A549 (cell line): ENCODE measurements at regions not wholly inside any gene's neighbourhood (a gene's known extent, or its start where the extent isn't known, plus 50 kb on each side); places are given as distances from the start of the nearest gene placed in this dataset.

ENCODE experiments used
- ATAC-seq, 2 experiments: fragments of 200-7000 bp in 1 of 2; fragments of >200 bp in 1 of 2; cut with Nextera tagmentation in 1 of 2; cut with Tn5 transposase in 1 of 2; 3 replicates each; pipeline versions ENCODE4 v1.8.0 to v1.9.1; 2018 to 2020; ENCODE audit warnings: mild to moderate bottlenecking in 1 of 2, moderate library complexity in 1 of 2
- CTCF ChIA-PET: fragments of 300-600 bp; sonication (Branson Sonifier 250); formaldehyde crosslinking; extraction: SDS; loops from one replicate; lab custom pipeline; 2021; ENCODE audit warnings: antibody characterized with exemption, inconsistent platforms; lab: Yijun Ruan, JAX
- POLR2A ChIA-PET: fragments of 350-600 bp; formaldehyde crosslinking; extraction: SDS; loops from one replicate; lab custom pipeline; 2021; ENCODE audit warnings: antibody characterized with exemption, inconsistent platforms; lab: Yijun Ruan, JAX
- DNase-seq, 2 experiments: peaks; one replicate each; pipeline versions ENCODE4 v3.0.0 to v3.0.0-alpha.2; 2011 to 2016; ENCODE audit warnings: low read depth in 1 of 2, low spot score in 1 of 2
- FAIRE-seq: peaks from 2 replicates; lab custom pipeline; 2011; peaks lifted over from hg19 to GRCh38; lab: Jason Lieb, UNC
- H3K27ac ChIP-seq, 2 experiments: fragments of >200 bp; sonication (Bioruptor Twin); formaldehyde crosslinking; 3 replicates each; pipeline ENCODE4 v1.5.1; 2016 to 2017
- H3K4me1 ChIP-seq: fragments of >200 bp; sonication (Bioruptor Twin); formaldehyde crosslinking; 3 replicates; pipeline ENCODE4 v1.6.1; 2016
- H3K4me2 ChIP-seq: fragments of >200 bp; sonication (Bioruptor Twin); formaldehyde crosslinking; 3 replicates; pipeline ENCODE4 v1.6.1; 2016
- H3K4me3 ChIP-seq: fragments of >200 bp; sonication (Bioruptor Twin); formaldehyde crosslinking; 3 replicates; pipeline ENCODE4 v1.5.1; 2016
- H3K9me3 ChIP-seq: fragments of >200 bp; sonication (Bioruptor Twin); formaldehyde crosslinking; 3 replicates; pipeline ENCODE4 v1.6.1; 2016
- CHD2 ChIP-seq: fragments of 150-350 bp; IDR thresholded peaks from 2 replicates; pipeline ENCODE4 v1.6.1; 2014; ENCODE audit warnings: low read length; ENCODE audit not compliant: partially characterized antibody
- CHD4 ChIP-seq: fragments of 200-600 bp; sonication (generic); IDR thresholded peaks from 2 replicates; pipeline ENCODE4 v1.6.1; 2016; ENCODE audit warnings: antibody characterized with exemption, mild to moderate bottlenecking, borderline replicate concordance
- EHMT2 ChIP-seq: fragments of 200-600 bp; sonication (generic); IDR thresholded peaks from 2 replicates; pipeline ENCODE4 v1.6.1; 2016; ENCODE audit warnings: antibody characterized with exemption, low read depth, mild to moderate bottlenecking, moderate library complexity
- FOSB ChIP-seq: fragments of 250-450 bp; sonication (Bioruptor Pico); IDR thresholded peaks from 2 replicates; pipeline ENCODE4 v1.5.0; 2020; ENCODE audit warnings: mild to moderate bottlenecking, moderate library complexity
- FOSL2 ChIP-seq, 2 experiments: fragments of 450-650 bp in 1 of 2; fragments of >200 bp in 1 of 2; sonication (Bioruptor Twin) in 1 of 2; formaldehyde crosslinking; IDR thresholded peaks; 2 replicates each; pipeline versions ENCODE4 v1.5.0 to v1.6.1; 2016 to 2020; ENCODE audit warnings: mild to moderate bottlenecking in 1 of 2, moderate library complexity in 1 of 2
- GATA3 ChIP-seq: IDR thresholded peaks from 2 replicates; pipeline ENCODE4 v1.6.1; 2012; ENCODE audit warnings: borderline replicate concordance
- HEYL ChIP-seq: fragments of 250-450 bp; sonication (Bioruptor Pico); IDR thresholded peaks from 2 replicates; pipeline ENCODE4 v1.8.0; 2021; ENCODE audit warnings: mild to moderate bottlenecking, moderate library complexity
- HOXA7 ChIP-seq: fragments of 250-450 bp; sonication (Bioruptor Pico); IDR thresholded peaks from 2 replicates; pipeline ENCODE4 v1.5.0; 2020; ENCODE audit warnings: mild to moderate bottlenecking, moderate library complexity
- JUN ChIP-seq, 2 experiments: fragments of >200 bp; sonication (Bioruptor Twin); formaldehyde crosslinking; IDR thresholded peaks; 2 replicates in 1 of 2; 3 replicates in 1 of 2; pipeline ENCODE4 v1.6.1; 2016 to 2017
- JUNB ChIP-seq: fragments of >200 bp; sonication (Bioruptor Twin); formaldehyde crosslinking; IDR thresholded peaks from 2 replicates; pipeline ENCODE4 v1.6.1; 2016
- KDM5A ChIP-seq: fragments of 200-600 bp; sonication (generic); IDR thresholded peaks from 2 replicates; pipeline ENCODE4 v1.6.1; 2016; ENCODE audit warnings: antibody characterized with exemption, mild to moderate bottlenecking
- MAZ ChIP-seq: fragments of 150-350 bp; IDR thresholded peaks from 2 replicates; pipeline ENCODE4 v1.6.1; 2014; ENCODE audit warnings: antibody characterized with exemption, low read depth, low read length, borderline replicate concordance
- NPAS2 ChIP-seq: fragments of 250-450 bp; sonication (Bioruptor Pico); IDR thresholded peaks from 2 replicates; pipeline ENCODE4 v1.8.0; 2022; ENCODE audit warnings: mild to moderate bottlenecking, moderate library complexity, borderline replicate concordance
- PHF8 ChIP-seq: fragments of 200-600 bp; sonication (generic); IDR thresholded peaks from 2 replicates; pipeline ENCODE4 v1.6.1; 2016; ENCODE audit warnings: low read depth, mild to moderate bottlenecking, antibody characterized with exemption, moderate library complexity, borderline replicate concordance
- POLR2AphosphoS2 ChIP-seq: conservative IDR thresholded peaks from 2 replicates; pipeline ENCODE4 v1.6.1; 2012; ENCODE audit warnings: low read length, improper control_type of control experiment, inconsistent platforms
- RARB ChIP-seq: fragments of 250-450 bp; sonication (Bioruptor Pico); IDR thresholded peaks from 2 replicates; pipeline ENCODE4 v1.8.0; 2021; ENCODE audit warnings: mild to moderate bottlenecking, moderate library complexity
- SMC3 ChIP-seq: fragments of >200 bp; sonication (Bioruptor Twin); formaldehyde crosslinking; IDR thresholded peaks from 3 replicates; pipeline ENCODE4 v1.6.1; 2018; ENCODE audit warnings: inconsistent platforms
- SREBF2 ChIP-seq: fragments of 450-650 bp; IDR thresholded peaks from 2 replicates; pipeline ENCODE4 v1.6.1; 2014; ENCODE audit warnings: mild to moderate bottlenecking, moderate library complexity
- ZFP36 ChIP-seq: fragments of 450-650 bp; IDR thresholded peaks from 2 replicates; pipeline ENCODE4 v1.6.1; 2014; ENCODE audit warnings: borderline replicate concordance; ENCODE audit not compliant: partially characterized antibody
- ZNF302 ChIP-seq: fragments of 250-450 bp; sonication (Bioruptor Pico); IDR thresholded peaks from 2 replicates; pipeline ENCODE4 v1.9.0; 2021; ENCODE audit warnings: inconsistent platforms, mild to moderate bottlenecking, moderate library complexity
- WGBS: methylation state at CpG from one replicate; pipeline ENCODE4 v1.1.6; 2017; ENCODE audit errors: missing lambda C conversion rate; 5-methylcytosine and 5-hydroxymethylcytosine counted together
- TF ChIP-seq, protein P1 (sequence below): fragments of >200 bp; sonication (Bioruptor Twin); formaldehyde crosslinking; IDR thresholded peaks from 3 replicates; pipeline ENCODE4 v1.6.1; 2016
- TF ChIP-seq, protein P2 (sequence below): IDR thresholded peaks from 2 replicates; pipeline ENCODE4 v1.6.1; 2012
- TF ChIP-seq, protein P3 (sequence below): fragments of 200-600 bp; sonication (generic); IDR thresholded peaks from 2 replicates; pipeline ENCODE4 v1.6.1; 2016; ENCODE audit warnings: antibody characterized with exemption, mild to moderate bottlenecking, moderate library complexity
- TF ChIP-seq, protein P4 (sequence below): fragments of 450-650 bp; IDR thresholded peaks from 2 replicates; pipeline ENCODE4 v1.6.1; 2014; ENCODE audit warnings: antibody characterized with exemption

DNA sequence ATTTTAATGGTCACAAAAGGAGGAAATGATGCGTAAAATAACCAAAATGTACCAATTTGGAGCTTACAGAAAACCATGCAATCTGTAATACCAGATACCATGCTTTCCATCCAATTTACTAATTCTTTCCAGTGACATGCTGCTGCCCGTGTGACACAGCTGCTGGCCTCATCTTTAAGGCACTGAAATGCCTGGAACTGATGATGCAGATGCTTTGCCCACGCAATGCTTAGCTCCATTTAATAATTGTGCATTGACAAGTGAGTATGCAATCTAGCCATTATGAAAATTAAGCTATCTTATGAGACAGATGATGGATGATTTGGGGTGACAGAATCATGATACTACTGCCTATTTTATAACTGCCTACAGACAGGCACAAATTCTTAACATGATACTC is 169.2 kb upstream of the CTNND2 start:
- Histone ChIP-seq H3K4me3 (no peak overlapping the region), H3K4me1 (no peaks in the 10 kb centered on the region), H3K4me2 (no peak overlapping the region), H3K27ac (no peak overlapping the region), H3K9me3 (no peaks in the 10 kb centered on the region)
- DNase-seq, result no peak
- ChIA-PET CTCF (no interaction called here), POLR2A (no interaction called here)
- TF ChIP-seq FOSB (CRISPR knock-in tag), result no peak
- no peak for TF ChIP-seq HOXA7
- no peak for TF ChIP-seq ZNF302 (CRISPR knock-in tag)
- no peak for TF ChIP-seq POLR2AphosphoS2
- TF ChIP-seq CHD4, result no peak
- TF ChIP-seq, protein P1, sequence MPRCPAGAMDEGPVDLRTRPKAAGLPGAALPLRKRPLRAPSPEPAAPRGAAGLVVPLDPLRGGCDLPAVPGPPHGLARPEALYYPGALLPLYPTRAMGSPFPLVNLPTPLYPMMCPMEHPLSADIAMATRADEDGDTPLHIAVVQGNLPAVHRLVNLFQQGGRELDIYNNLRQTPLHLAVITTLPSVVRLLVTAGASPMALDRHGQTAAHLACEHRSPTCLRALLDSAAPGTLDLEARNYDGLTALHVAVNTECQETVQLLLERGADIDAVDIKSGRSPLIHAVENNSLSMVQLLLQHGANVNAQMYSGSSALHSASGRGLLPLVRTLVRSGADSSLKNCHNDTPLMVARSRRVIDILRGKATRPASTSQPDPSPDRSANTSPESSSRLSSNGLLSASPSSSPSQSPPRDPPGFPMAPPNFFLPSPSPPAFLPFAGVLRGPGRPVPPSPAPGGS, result no peak
- no peak for TF ChIP-seq GATA3
- no peak for TF ChIP-seq JUN (IDR thresholded peaks at IDR 0.05)
- no peak for TF ChIP-seq ZFP36
- TF ChIP-seq JUNB, result no peak
- TF ChIP-seq, protein P2, sequence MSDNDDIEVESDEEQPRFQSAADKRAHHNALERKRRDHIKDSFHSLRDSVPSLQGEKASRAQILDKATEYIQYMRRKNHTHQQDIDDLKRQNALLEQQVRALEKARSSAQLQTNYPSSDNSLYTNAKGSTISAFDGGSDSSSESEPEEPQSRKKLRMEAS, result no peak
- TF ChIP-seq CHD2, result no peak
- TF ChIP-seq SMC3, result no peak
- FAIRE-seq, result no peak
- WGBS, result 8% methylated on average over 3 of the region's 3 CpGs
- ATAC-seq, result no peak

DNA sequence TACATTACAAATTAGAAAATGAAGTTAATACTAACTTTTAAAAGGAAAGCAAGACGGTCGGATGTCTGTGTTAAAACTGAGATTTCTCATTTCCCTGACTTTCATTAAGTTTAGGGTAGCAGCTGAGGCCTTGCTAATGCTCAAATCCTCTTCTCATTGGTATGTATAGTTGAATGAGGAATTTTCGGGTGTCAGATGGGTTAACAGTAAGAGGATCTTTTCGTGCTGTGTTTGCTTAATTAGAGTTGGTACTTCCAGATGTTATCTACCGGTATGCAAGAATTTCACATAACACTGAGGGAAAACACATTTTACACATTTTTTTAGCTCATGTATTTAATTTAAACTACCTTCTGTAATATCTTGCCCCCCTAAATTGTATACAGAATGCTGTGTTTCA is 168.2 kb upstream of the CTNND2 start:
- Histone ChIP-seq H3K4me1 (no peaks in the 10 kb centered on the region), H3K9me3 (no peaks in the 10 kb centered on the region), H3K4me2 (no peak overlapping the region)
- ATAC-seq (no peak), DNase-seq (no peak)
- CTCF ChIA-PET, result no interaction called here
- 23% methylated on average over 5 of the region's 5 CpGs for WGBS
- TF ChIP-seq, protein P3, sequence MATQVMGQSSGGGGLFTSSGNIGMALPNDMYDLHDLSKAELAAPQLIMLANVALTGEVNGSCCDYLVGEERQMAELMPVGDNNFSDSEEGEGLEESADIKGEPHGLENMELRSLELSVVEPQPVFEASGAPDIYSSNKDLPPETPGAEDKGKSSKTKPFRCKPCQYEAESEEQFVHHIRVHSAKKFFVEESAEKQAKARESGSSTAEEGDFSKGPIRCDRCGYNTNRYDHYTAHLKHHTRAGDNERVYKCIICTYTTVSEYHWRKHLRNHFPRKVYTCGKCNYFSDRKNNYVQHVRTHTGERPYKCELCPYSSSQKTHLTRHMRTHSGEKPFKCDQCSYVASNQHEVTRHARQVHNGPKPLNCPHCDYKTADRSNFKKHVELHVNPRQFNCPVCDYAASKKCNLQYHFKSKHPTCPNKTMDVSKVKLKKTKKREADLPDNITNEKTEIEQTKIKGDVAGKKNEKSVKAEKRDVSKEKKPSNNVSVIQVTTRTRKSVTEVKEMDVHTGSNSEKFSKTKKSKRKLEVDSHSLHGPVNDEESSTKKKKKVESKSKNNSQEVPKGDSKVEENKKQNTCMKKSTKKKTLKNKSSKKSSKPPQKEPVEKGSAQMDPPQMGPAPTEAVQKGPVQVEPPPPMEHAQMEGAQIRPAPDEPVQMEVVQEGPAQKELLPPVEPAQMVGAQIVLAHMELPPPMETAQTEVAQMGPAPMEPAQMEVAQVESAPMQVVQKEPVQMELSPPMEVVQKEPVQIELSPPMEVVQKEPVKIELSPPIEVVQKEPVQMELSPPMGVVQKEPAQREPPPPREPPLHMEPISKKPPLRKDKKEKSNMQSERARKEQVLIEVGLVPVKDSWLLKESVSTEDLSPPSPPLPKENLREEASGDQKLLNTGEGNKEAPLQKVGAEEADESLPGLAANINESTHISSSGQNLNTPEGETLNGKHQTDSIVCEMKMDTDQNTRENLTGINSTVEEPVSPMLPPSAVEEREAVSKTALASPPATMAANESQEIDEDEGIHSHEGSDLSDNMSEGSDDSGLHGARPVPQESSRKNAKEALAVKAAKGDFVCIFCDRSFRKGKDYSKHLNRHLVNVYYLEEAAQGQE, result no peak
- TF ChIP-seq KDM5A (no peak), RARB (CRISPR knock-in tag) (no peak), MAZ (no peak), EHMT2 (no peak), HEYL (CRISPR knock-in tag) (no peak), NPAS2 (CRISPR knock-in tag) (no peak), SREBF2 (no peak), HOXA7 (no peak), FOSL2 (IDR thresholded peaks at IDR 0.05) (no peak), FOSL2 (CRISPR knock-in tag; IDR thresholded peaks at IDR 0.05) (no peak), PHF8 (no peak), POLR2AphosphoS2 (no peak), ZNF302 (CRISPR knock-in tag) (no peak)
- TF ChIP-seq, protein P4, sequence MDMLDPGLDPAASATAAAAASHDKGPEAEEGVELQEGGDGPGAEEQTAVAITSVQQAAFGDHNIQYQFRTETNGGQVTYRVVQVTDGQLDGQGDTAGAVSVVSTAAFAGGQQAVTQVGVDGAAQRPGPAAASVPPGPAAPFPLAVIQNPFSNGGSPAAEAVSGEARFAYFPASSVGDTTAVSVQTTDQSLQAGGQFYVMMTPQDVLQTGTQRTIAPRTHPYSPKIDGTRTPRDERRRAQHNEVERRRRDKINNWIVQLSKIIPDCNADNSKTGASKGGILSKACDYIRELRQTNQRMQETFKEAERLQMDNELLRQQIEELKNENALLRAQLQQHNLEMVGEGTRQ, result no peak
- TF ChIP-seq, all 56 proteins: peak for 0
- H3K27ac ChIP-seq, result no peak overlapping the region
- no peak for FAIRE-seq
- H3K4me3 ChIP-seq, result no peak overlapping the region
- POLR2A ChIA-PET, result no interaction called here
